CD4-positive, alpha-beta T cell (primary cell): ENCODE measurements at regions not wholly inside any gene's neighbourhood (a gene's known extent, or its start where the extent isn't known, plus 50 kb on each side); places are given as distances from the start of the nearest gene placed in this dataset.

Experiments
- ATAC-seq: fragments of 200-7000 bp; cut with Tn5 transposase; one replicate; pipeline ENCODE4 v1.10.0; 2022; ENCODE audit warnings: mild to moderate bottlenecking; ENCODE audit not compliant: poor library complexity
- CTCF ChIA-PET: fragments of 350-600 bp; sonication (Branson Sonifier 250); formaldehyde crosslinking; loops from one replicate; lab custom pipeline; 2021; ENCODE audit warnings: antibody characterized with exemption, inconsistent platforms; lab: Charles Lee
- POLR2A ChIA-PET: fragments of 350-600 bp; sonication (Branson Sonifier 250); formaldehyde crosslinking; loops from one replicate; lab custom pipeline; 2021; ENCODE audit warnings: antibody characterized with exemption, inconsistent platforms; lab: Charles Lee
- DNase-seq, 14 experiments: peaks; one replicate each; pipeline ENCODE4 v3.0.0-alpha.2; 2013 to 2020; ENCODE audit warnings: mixed read lengths in 2 of 14
- H3K27ac ChIP-seq, 2 donors: one replicate each; pipeline versions ENCODE4 v1.5.1 to v1.7.0; 2013; ENCODE audit warnings: low read length in 2 of 2, low read depth in 1 of 2, mild to moderate bottlenecking in 1 of 2
- H3K27me3 ChIP-seq, 2 experiments: 1 replicate in 1 of 2; 2 replicates in 1 of 2; pipeline versions ENCODE4 v1.6.1 to v1.7.0; 2013; ENCODE audit warnings: low read length in 2 of 2, control low read depth in 1 of 2, mild to moderate bottlenecking in 1 of 2, moderate library complexity in 1 of 2; ENCODE audit not compliant: insufficient read depth in 2 of 2, control insufficient read depth in 1 of 2
- H3K36me3 ChIP-seq: one replicate; pipeline ENCODE4 v1.6.1; 2013; ENCODE audit warnings: low read length, control low read depth; ENCODE audit not compliant: insufficient read depth
- H3K4me1 ChIP-seq: one replicate; pipeline ENCODE4 v1.6.1; 2013; ENCODE audit warnings: low read length, control low read depth; ENCODE audit not compliant: insufficient read depth
- H3K4me3 ChIP-seq: one replicate; pipeline ENCODE4 v1.5.1; 2013; ENCODE audit warnings: mild to moderate bottlenecking, low read length, moderate library complexity
- H3K9me3 ChIP-seq, 2 experiments: 1 replicate in 1 of 2; 2 replicates in 1 of 2; pipeline versions ENCODE4 v1.6.1 to v1.7.0; 2013; ENCODE audit warnings: low read length in 2 of 2, mild to moderate bottlenecking in 2 of 2, control low read depth in 1 of 2, moderate library complexity in 1 of 2; ENCODE audit not compliant: control insufficient read depth in 1 of 2, insufficient read depth in 1 of 2
- H3K27ac Mint-ChIP-seq: one replicate; pipeline ENCODE4 v1.8.0; 2020; ENCODE audit warnings: mixed read lengths
- H3K27me3 Mint-ChIP-seq: one replicate; pipeline ENCODE4 v1.8.0; 2021; ENCODE audit warnings: mixed read lengths
- H3K36me3 Mint-ChIP-seq: one replicate; pipeline ENCODE4 v1.8.0; 2021; ENCODE audit warnings: low read depth, mixed read lengths
- H3K4me1 Mint-ChIP-seq: one replicate; pipeline ENCODE4 v1.8.0; 2021; ENCODE audit warnings: low read depth, mixed read lengths
- H3K4me3 Mint-ChIP-seq: one replicate; pipeline ENCODE4 v1.8.0; 2020; ENCODE audit warnings: mild to moderate bottlenecking, mixed read lengths
- H3K9me3 Mint-ChIP-seq: one replicate; pipeline ENCODE4 v1.8.0; 2020; ENCODE audit warnings: mixed read lengths
- intact Hi-C, 2 experiments: fragments of 100-400 bp; cut with DNase I in 1 of 2; cut with micrococcal nuclease in 1 of 2; formaldehyde crosslinking; loops; one replicate each; pipeline versions ENCODE4 v1.15.1 to v1.9.0; 2023 to 2025; cut with DNase I, micrococcal nuclease
- TF ChIP-seq, protein P1 (sequence below): fragments of 200-600 bp; IDR thresholded peaks from one replicate; pipeline ENCODE4 v1.8.0; 2022; ENCODE audit warnings: antibody characterized with exemption, mild to moderate bottlenecking

GRCh38 chr2:155125585-155126230, 427.2 kb downstream of the KCNJ3 start:
- Mint-ChIP-seq H3K4me1 (no peaks in the 10 kb centered on the region), H3K36me3 (no peaks in the 10 kb centered on the region), H3K9me3 (peaks cover 6% of the 10 kb centered on the region), H3K27ac (no peak overlapping the region), H3K27me3 (no peaks in the 10 kb centered on the region), H3K4me3 (no peak overlapping the region)
- H3K36me3 ChIP-seq, result no peaks in the 10 kb centered on the region
- H3K9me3 ChIP-seq, result peaks cover 0 to 5% of the 10 kb centered on the region in 2 experiments
- TF ChIP-seq, protein P1, sequence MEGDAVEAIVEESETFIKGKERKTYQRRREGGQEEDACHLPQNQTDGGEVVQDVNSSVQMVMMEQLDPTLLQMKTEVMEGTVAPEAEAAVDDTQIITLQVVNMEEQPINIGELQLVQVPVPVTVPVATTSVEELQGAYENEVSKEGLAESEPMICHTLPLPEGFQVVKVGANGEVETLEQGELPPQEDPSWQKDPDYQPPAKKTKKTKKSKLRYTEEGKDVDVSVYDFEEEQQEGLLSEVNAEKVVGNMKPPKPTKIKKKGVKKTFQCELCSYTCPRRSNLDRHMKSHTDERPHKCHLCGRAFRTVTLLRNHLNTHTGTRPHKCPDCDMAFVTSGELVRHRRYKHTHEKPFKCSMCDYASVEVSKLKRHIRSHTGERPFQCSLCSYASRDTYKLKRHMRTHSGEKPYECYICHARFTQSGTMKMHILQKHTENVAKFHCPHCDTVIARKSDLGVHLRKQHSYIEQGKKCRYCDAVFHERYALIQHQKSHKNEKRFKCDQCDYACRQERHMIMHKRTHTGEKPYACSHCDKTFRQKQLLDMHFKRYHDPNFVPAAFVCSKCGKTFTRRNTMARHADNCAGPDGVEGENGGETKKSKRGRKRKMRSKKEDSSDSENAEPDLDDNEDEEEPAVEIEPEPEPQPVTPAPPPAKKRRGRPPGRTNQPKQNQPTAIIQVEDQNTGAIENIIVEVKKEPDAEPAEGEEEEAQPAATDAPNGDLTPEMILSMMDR, result no peak
- POLR2A ChIA-PET, result no interaction called here
- CTCF ChIA-PET, result no interaction called here
- no peak for DNase-seq
- no peaks in the 10 kb centered on the region for H3K4me1 ChIP-seq
- intact Hi-C loops, result no loop called here
- H3K27ac ChIP-seq, result no peak overlapping the region
- ATAC-seq, result no peak
- no peaks in the 10 kb centered on the region for H3K27me3 ChIP-seq
- no peak overlapping the region for H3K4me3 ChIP-seq

GRCh38 chr2:155115846-155116245, 417.4 kb downstream of the KCNJ3 start:
- Mint-ChIP-seq H3K27ac (no peak overlapping the region), H3K4me3 (no peak overlapping the region), H3K27me3 (no peaks in the 10 kb centered on the region), H3K36me3 (no peaks in the 10 kb centered on the region), H3K9me3 (peaks cover 12% of the 10 kb centered on the region), H3K4me1 (no peaks in the 10 kb centered on the region)
- Histone ChIP-seq H3K27me3 (no peaks in the 10 kb centered on the region), H3K27ac (no peak overlapping the region), H3K36me3 (no peaks in the 10 kb centered on the region), H3K4me3 (no peak overlapping the region), H3K4me1 (no peaks in the 10 kb centered on the region), H3K9me3 (no peaks in the 10 kb centered on the region)
- intact Hi-C loops, result no loop called here
- CTCF ChIA-PET, result no interaction called here
- TF ChIP-seq, protein P1, result no peak
- no peak for DNase-seq
- POLR2A ChIA-PET, result no interaction called here
- ATAC-seq, result no peak

DNA sequence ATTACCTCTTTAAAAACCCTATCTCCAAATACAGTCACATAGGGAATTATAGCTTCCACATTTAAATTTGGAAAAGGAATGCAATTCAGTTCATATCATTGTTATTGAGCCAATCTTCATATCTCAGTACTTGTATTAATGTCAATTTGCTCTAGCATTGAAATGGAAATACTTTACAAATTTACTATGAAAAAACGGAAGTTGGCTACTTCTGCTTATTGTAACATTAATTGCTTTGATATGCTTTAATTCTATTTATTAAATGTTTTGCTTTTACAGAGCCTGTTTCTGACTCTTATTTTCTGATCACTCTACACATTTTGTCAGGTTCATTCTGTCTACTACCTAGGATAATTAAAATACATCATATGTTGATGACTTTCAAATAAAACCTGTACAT, 412.6 kb downstream of the KCNJ3 start:
- ATAC-seq (no peak), DNase-seq (no peak)
- Mint-ChIP-seq H3K36me3 (no peaks in the 10 kb centered on the region), H3K27ac (no peak overlapping the region), H3K27me3 (no peaks in the 10 kb centered on the region), H3K9me3 (peaks cover 12% of the 10 kb centered on the region), H3K4me1 (no peaks in the 10 kb centered on the region), H3K4me3 (no peak overlapping the region)
- Histone ChIP-seq H3K36me3 (no peaks in the 10 kb centered on the region), H3K4me3 (no peak overlapping the region), H3K4me1 (no peaks in the 10 kb centered on the region), H3K27ac (no peak overlapping the region), H3K9me3 (no peaks in the 10 kb centered on the region), H3K27me3 (no peaks in the 10 kb centered on the region)
- POLR2A ChIA-PET, result no interaction called here
- intact Hi-C loops, result no loop called here
- TF ChIP-seq, protein P1, result no peak
- CTCF ChIA-PET, result no interaction called here
